Fibroblast of the conjunctiva (primary cell): ENCODE measurements at regions not wholly inside any gene's neighbourhood (a gene's known extent, or its start where the extent isn't known, plus 50 kb on each side); places are given as distances from the start of the nearest gene placed in this dataset.
"Not testable (repeated sequence)": the region's sequence is repeated elsewhere in the genome, so short reads cannot be mapped to it uniquely, and the experiment has no call there.

Experiments
- DNase-seq: peaks from one replicate; pipeline ENCODE4 v3.0.0-alpha.2; 2010; ENCODE audit warnings: low read depth

DNA sequence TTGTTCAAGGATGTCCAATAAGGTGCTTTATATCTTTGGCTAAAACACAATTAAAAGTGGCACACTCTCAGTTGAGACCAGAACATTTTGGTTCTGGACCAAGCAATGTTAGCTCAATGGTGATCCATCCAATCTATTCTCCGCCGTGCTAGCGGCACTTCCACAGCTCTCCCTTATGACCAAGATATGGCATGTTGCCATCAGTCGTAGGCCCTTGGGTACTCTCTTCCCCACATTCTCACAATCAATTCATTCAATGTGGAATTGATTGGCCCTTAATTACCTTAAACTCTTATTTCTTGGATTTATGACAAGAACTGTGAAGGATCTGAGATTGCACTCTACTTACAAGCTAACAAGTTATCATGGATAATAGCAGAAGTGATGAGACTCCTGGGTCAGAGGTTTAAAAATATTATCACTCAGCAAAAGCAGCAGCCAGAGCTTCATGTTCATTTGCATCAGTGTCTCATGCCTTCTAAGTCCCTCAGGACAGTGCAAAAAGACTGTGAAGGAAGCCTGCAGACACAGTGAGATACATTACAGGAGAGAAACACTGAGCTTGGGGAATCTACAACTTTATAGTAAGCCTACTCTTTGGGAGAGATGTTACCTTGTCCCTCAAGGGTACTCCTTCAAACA lies 80.0 kb upstream of the ARG1 start:
- no peak for DNase-seq

DNA sequence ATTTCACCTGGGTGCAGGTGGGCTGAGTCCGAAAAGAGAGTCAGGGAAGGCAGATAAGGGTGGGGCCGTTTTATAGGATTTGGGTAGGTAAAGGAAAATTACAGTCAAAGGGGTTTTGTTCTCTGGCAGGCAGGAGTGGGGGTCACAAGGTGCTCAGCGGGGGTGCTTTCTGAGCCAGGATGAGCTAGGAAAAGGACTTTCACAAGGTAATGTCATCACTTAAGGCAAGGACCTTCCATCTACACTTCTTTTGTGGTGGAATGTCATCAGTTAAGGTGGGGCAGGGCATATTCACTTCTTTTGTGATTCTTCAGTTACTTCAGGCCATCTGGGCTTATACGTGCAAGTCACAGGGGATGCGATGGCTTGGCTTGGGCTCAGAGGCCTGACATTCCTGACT lies 68.6 kb upstream of the ARG1 start:
- not testable (repeated sequence) for DNase-seq

DNA sequence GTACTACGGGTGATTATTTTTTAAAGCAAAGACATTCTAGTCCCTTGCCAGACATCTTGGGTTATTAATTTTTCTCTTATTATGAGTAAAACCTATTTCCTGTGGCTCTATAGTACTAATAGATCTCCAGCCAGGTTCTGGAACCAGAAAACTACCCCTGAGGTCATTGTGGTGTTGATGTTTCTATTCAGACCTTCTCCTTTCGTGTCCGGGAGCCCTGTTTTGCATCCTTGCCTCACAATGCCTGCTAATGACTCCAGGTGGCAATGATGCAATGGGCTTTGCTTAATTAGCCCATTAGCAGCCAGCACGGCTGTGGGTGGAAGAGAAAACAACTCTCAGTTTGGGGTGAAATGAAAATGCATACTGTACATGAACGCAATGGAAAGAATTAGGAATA lies 62.9 kb upstream of the ARG1 start:
- no peak for DNase-seq

DNA sequence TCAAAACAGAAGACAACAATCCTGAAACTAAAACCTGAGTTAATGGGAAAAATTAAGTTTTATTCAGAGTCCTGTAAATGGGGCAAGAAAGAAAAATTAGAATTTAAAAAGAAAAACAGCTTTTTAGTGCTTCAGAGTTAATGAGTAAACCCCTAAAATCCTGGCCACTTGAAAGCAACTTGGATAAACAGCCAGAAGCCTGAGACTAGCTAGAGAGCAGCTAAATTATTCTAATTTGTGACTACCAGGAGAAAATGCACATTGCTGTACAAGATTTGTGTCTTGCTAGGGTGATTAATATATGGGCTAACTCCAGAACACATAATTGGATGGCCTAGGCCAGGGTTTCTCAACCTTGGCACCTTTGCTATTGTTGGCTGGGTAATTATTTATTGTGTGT lies 62.4 kb upstream of the ARG1 start:
- no peak for DNase-seq

DNA sequence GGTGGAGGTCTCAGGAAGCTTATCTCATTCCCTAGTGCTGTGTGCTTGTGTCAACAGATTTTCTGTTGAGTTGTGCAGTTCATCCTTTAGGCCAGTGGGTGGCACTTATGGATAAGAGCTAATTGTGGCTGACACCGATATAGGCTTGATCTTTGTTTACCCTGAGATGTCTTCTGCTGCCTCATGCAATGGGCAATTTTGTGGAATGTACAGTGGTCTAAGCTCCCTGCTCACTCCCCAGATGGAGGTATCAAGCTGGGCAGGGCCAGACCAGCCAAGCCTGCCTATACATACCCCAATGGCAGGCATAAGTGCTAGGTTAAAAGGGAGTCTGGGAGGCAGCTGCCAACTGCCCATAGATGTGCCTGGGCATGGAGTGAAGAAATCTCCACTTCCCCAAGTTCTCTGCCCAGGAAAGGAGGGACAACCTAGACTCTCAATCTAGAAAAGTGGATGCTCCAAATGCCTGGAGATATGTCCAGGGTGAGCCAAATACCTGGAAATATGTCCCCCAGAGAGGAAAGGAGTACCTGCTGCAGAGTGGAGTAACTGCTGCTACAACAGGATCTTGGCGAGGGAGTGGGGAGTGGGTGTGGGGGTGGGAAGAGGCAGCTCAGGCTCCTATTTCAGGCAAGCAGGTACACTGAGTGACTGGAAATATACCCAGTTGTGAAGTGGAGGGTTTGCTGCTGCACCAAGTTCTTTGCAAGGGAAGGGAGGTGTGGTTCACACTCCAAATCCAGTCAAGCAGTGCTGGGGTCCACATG lies 53.2 kb upstream of the ARG1 start:
- DNase-seq: peak; percentile 3
